IgD-negative memory B cell (primary cell): ENCODE measurements at regions not wholly inside any gene's neighbourhood (a gene's known extent, or its start where the extent isn't known, plus 50 kb on each side); places are given as distances from the start of the nearest gene placed in this dataset.
A peak's percentile ranks its signal among the peaks of the same experiment; 100 is the strongest.

Experiments used
- H3K27ac Mint-ChIP-seq, 3 donors: one replicate each; pipeline ENCODE4 v1.8.0; 2020 to 2022; ENCODE audit warnings: mild to moderate bottlenecking in 3 of 3, mixed read lengths in 3 of 3, moderate library complexity in 1 of 3
- H3K27me3 Mint-ChIP-seq: one replicate; pipeline ENCODE4 v1.8.0; 2021; ENCODE audit warnings: mixed read lengths
- H3K36me3 Mint-ChIP-seq: one replicate; pipeline ENCODE4 v1.8.0; 2020; ENCODE audit warnings: mild to moderate bottlenecking, mixed read lengths
- H3K4me1 Mint-ChIP-seq, 3 donors: one replicate each; pipeline ENCODE4 v1.8.0; 2020 to 2022; ENCODE audit warnings: mixed read lengths in 3 of 3, mild to moderate bottlenecking in 1 of 3
- H3K4me3 Mint-ChIP-seq, 4 donors: one replicate each; pipeline ENCODE4 v1.8.0; 2020 to 2022; ENCODE audit warnings: mild to moderate bottlenecking in 4 of 4, mixed read lengths in 4 of 4, moderate library complexity in 3 of 4
- H3K9me3 Mint-ChIP-seq, 3 donors: one replicate each; pipeline ENCODE4 v1.8.0; 2020 to 2021; ENCODE audit warnings: mixed read lengths in 3 of 3, mild to moderate bottlenecking in 1 of 3

GRCh38 chr9:23162789-23163188, 663.3 kb downstream of the ELAVL2 start:
- Mint-ChIP-seq H3K4me1 (no peaks in the 10 kb centered on the region), H3K36me3 (no peaks in the 10 kb centered on the region), H3K4me3 (no peak overlapping the region), H3K9me3 (peaks cover 4 to 8% (median 6%) of the 10 kb centered on the region in 3 donors), H3K27ac (peak overlapping the region in 1 of 3 donors; percentile 59), H3K27me3 (no peaks in the 10 kb centered on the region)

- no peak overlapping the region for H3K4me3 Mint-ChIP-seq
- no peaks in the 10 kb centered on the region for H3K27me3 Mint-ChIP-seq
- peaks cover 0 to 1% (median 0%) of the 10 kb centered on the region in 3 donors for H3K9me3 Mint-ChIP-seq
- no peaks in the 10 kb centered on the region for H3K4me1 Mint-ChIP-seq
- H3K27ac Mint-ChIP-seq = no peak overlapping the region
- no peaks in the 10 kb centered on the region for H3K36me3 Mint-ChIP-seq
These were observed 654.6 kb downstream of the ELAVL2 start for GRCh38 chr9:23171479-23171878.

DNA sequence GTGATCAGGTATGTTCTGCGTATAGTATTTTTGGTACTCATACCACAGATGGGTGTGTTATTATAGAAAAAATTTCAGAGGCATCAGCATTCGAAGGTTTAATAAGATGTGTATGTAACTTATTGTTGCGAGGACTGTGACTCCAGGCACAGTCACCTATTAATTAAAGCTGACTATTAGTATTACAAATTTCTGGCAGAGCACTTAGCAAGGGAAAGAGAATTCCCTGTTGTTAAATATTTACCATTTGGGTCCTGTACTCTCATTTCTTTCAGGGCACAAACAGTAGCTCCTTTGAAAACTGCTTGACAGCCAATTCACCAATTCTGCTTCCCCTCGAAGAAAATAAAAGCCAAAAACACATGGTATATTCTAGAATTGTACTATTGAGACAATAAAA, 653.8 kb downstream of the ELAVL2 start:
- H3K36me3 Mint-ChIP-seq = no peaks in the 10 kb centered on the region
- no peak overlapping the region for H3K27ac Mint-ChIP-seq
- no peaks in the 10 kb centered on the region for H3K27me3 Mint-ChIP-seq
- H3K4me3 Mint-ChIP-seq = no peak overlapping the region
- no peaks in the 10 kb centered on the region for H3K4me1 Mint-ChIP-seq
- H3K9me3 Mint-ChIP-seq = peaks cover 0 to 2% (median 1%) of the 10 kb centered on the region in 3 donors

- Mint-ChIP-seq H3K27ac (no peak overlapping the region), H3K4me1 (no peaks in the 10 kb centered on the region), H3K27me3 (no peaks in the 10 kb centered on the region), H3K36me3 (no peaks in the 10 kb centered on the region), H3K9me3 (peaks cover 0 to 7% (median 0%) of the 10 kb centered on the region in 3 donors), H3K4me3 (no peak overlapping the region)
These were observed 652.9 kb downstream of the ELAVL2 start for GRCh38 chr9:23172979-23173637.

DNA sequence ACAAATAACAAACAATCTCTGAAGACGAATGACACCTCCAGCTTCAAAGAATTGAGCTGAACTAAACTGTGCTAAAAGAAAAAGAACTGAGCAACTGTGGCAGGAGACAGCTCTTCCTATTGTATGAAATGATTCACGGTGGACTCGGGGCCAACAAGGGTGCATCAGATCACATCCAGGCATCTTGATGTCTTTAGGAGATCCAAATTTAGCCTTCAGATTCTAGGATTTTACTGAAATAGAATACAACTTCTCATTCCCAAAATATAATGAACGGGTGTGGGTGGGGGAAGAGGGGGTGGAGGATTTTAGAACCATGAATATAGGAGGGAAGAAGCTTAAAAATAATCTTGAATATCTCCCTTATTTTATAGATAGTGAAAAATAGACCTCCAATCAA, 631.8 kb downstream of the ELAVL2 start:
- Mint-ChIP-seq H3K4me1 (no peaks in the 10 kb centered on the region), H3K4me3 (no peak overlapping the region), H3K9me3 (peaks cover 0 to 10% (median 7%) of the 10 kb centered on the region in 3 donors), H3K36me3 (no peaks in the 10 kb centered on the region), H3K27ac (no peak overlapping the region), H3K27me3 (no peaks in the 10 kb centered on the region)

GRCh38 chr9:23215688-23216087, 610.4 kb downstream of the ELAVL2 start:
- no peaks in the 10 kb centered on the region for H3K4me1 Mint-ChIP-seq
- no peaks in the 10 kb centered on the region for H3K36me3 Mint-ChIP-seq
- peaks cover 2 to 3% (median 2%) of the 10 kb centered on the region in 3 donors for H3K9me3 Mint-ChIP-seq
- H3K27ac Mint-ChIP-seq = no peak overlapping the region
- no peaks in the 10 kb centered on the region for H3K27me3 Mint-ChIP-seq
- H3K4me3 Mint-ChIP-seq = no peak overlapping the region

DNA sequence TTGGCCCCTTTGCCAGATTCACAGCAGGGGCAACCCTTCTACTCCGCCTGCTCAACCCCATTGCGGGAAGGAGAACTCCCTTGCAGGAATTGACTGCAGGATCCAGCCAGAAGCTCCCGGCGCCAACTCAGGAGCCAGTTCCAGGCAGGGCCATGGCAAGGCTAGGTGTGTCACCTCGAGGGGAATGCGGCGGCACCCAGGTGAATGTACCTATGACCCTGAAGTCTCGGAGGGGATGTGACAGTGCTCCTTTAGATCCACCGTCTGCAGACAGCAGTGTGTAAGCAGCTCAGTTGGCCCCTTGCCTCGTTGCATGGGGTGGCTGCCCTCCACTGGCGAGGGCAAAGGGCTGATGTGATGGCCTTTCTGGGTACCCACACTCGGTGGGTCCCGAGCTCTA, 606.6 kb downstream of the ELAVL2 start:
- H3K4me3 Mint-ChIP-seq = no peak overlapping the region
- no peaks in the 10 kb centered on the region for H3K36me3 Mint-ChIP-seq
- H3K27me3 Mint-ChIP-seq = no peaks in the 10 kb centered on the region
- no peaks in the 10 kb centered on the region for H3K4me1 Mint-ChIP-seq
- H3K27ac Mint-ChIP-seq = no peak overlapping the region
- H3K9me3 Mint-ChIP-seq = peaks cover 0 to 2% (median 2%) of the 10 kb centered on the region in 3 donors

GRCh38 chr9:23220171-23220570, 605.9 kb downstream of the ELAVL2 start:
- H3K27me3 Mint-ChIP-seq = no peaks in the 10 kb centered on the region
- peaks cover 0 to 4% (median 0%) of the 10 kb centered on the region in 3 donors for H3K9me3 Mint-ChIP-seq
- no peaks in the 10 kb centered on the region for H3K4me1 Mint-ChIP-seq
- H3K36me3 Mint-ChIP-seq = no peaks in the 10 kb centered on the region
- no peak overlapping the region for H3K27ac Mint-ChIP-seq
- no peak overlapping the region for H3K4me3 Mint-ChIP-seq

DNA sequence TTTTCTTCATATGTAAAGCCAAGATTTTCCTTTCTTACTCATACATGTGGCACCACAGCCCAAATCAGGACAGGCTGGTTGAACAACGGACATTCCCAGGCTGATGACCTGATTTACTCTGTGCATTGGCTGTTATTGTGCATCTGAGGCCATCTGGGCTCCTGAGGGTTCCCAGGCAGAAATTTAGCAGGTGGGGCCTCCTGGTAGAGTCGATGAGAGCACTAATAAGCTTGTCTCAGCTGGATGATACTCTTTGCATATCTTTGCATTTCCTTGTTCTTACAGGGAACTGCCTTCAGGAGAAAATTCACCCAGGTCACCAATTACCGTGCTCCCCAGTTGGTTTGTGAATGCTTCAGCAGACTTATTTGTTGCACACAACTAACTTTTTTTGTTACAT, 605.1 kb downstream of the ELAVL2 start:
- no peaks in the 10 kb centered on the region for H3K36me3 Mint-ChIP-seq

DNA sequence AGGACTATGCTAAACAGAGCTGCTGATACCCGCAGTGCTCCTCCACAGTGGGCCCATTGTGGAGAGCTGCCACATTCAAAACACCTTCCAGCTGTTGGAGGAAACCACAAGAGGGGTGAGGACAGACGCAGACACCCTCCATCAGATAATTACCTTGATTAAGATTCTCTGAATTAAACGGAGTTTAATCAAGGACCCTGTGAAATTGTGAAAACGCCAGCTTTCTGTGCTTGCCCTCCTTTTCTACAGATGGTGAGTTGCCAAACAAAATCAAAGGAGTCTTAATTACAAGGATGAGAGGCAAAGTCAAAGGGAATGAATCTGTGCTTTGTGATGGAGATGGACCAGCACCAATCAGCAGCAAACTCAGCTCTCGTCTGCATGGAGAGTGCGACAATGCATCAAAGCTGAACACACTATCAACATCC, 596.1 kb downstream of the ELAVL2 start:
- Mint-ChIP-seq H3K4me1 (no peaks in the 10 kb centered on the region), H3K27ac (no peak overlapping the region), H3K27me3 (no peaks in the 10 kb centered on the region)

More for the DNA sequence above, 605.1 kb downstream of the ELAVL2 start:
- Mint-ChIP-seq H3K4me1 (no peaks in the 10 kb centered on the region), H3K27ac (no peak overlapping the region), H3K27me3 (no peaks in the 10 kb centered on the region), H3K4me3 (no peak overlapping the region), H3K9me3 (peaks cover 0 to 4% (median 0%) of the 10 kb centered on the region in 3 donors)

GRCh38 chr9:23232831-23233230, 593.2 kb downstream of the ELAVL2 start:
- H3K4me3 Mint-ChIP-seq = no peak overlapping the region
- no peaks in the 10 kb centered on the region for H3K4me1 Mint-ChIP-seq
- no peaks in the 10 kb centered on the region for H3K27me3 Mint-ChIP-seq
- H3K36me3 Mint-ChIP-seq = no peaks in the 10 kb centered on the region
- H3K27ac Mint-ChIP-seq = no peak overlapping the region
- H3K9me3 Mint-ChIP-seq = peaks cover 2 to 7% (median 3%) of the 10 kb centered on the region in 3 donors

More for the DNA sequence above, 596.1 kb downstream of the ELAVL2 start:
- Mint-ChIP-seq H3K36me3 (no peaks in the 10 kb centered on the region), H3K9me3 (peaks cover 0 to 4% (median 2%) of the 10 kb centered on the region in 3 donors), H3K4me3 (no peak overlapping the region)

GRCh38 chr9:23243523-23243922, 582.5 kb downstream of the ELAVL2 start:
- Mint-ChIP-seq H3K4me3 (no peak overlapping the region), H3K27ac (no peak overlapping the region), H3K4me1 (peaks cover 0 to 1% (median 0%) of the 10 kb centered on the region in 3 donors), H3K9me3 (peaks cover 4 to 23% (median 4%) of the 10 kb centered on the region in 3 donors), H3K27me3 (no peaks in the 10 kb centered on the region), H3K36me3 (no peaks in the 10 kb centered on the region)

DNA sequence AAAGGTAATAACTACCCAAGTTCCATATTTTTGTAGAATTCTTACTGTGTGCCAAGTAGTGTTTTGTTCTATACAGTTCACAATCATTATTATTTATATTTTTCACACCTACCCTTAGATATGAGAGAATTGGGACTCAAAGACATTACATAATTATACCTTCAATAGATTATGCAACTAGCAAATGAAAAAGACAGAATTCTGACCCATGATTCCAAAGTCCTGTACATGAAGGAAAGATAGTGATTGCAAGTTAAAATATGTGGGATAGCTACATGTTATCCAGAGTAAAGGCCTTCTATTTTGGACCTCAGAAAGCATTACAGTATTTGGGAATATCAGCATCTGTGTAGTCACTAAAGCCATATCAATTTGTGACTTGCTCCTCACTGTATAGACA, 581.0 kb downstream of the ELAVL2 start:
- no peak overlapping the region for H3K4me3 Mint-ChIP-seq
- peaks cover 0 to 1% (median 0%) of the 10 kb centered on the region in 3 donors for H3K4me1 Mint-ChIP-seq
- no peaks in the 10 kb centered on the region for H3K36me3 Mint-ChIP-seq
- no peak overlapping the region for H3K27ac Mint-ChIP-seq
- no peaks in the 10 kb centered on the region for H3K27me3 Mint-ChIP-seq
- peaks cover 4 to 16% (median 10%) of the 10 kb centered on the region in 3 donors for H3K9me3 Mint-ChIP-seq

DNA sequence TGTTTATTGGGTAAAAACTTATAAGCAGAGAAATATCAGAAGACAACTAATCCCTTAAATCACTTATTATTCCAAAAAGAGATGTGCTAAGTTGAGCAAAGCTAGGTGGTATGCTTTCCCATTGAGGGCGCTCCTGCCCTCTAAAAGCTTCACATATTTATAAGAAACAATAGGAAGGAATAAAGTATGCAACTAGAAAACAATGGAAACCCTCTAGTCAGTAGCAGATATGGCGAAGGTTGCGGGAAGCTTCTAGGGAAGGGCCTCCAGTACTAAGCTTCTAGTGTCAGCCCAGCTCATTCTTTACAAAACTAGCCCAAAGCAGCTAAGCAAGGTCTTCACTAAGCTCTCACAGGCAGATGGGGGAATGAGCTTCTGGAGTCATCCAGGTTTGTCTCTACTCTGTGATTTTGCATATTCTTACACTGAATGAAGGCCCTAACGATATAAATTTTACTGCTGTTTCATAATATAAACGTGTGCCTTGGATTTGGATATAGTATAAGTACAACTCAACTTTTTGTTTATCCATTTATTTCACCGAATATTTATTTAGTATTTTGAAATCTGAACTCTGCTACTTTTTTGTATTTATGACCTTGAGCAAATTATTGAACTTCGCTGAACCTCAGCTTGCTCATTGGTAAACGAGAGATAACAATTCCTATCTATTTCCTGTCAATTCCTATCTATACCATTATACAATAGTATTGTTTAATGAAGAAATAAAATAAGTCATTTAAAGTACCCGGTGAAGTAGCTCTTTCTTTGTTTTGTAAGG, 571.4 kb downstream of the ELAVL2 start:
- Mint-ChIP-seq H3K4me1 (no peaks in the 10 kb centered on the region), H3K36me3 (no peaks in the 10 kb centered on the region), H3K9me3 (peaks cover 1 to 5% (median 5%) of the 10 kb centered on the region in 3 donors), H3K27me3 (no peaks in the 10 kb centered on the region), H3K27ac (no peak overlapping the region), H3K4me3 (no peak overlapping the region)

- H3K4me3 Mint-ChIP-seq = no peak overlapping the region
- no peaks in the 10 kb centered on the region for H3K36me3 Mint-ChIP-seq
- H3K27ac Mint-ChIP-seq = no peak overlapping the region
- H3K27me3 Mint-ChIP-seq = no peaks in the 10 kb centered on the region
- no peaks in the 10 kb centered on the region for H3K4me1 Mint-ChIP-seq
- peaks cover 1 to 6% (median 3%) of the 10 kb centered on the region in 3 donors for H3K9me3 Mint-ChIP-seq
These were observed 570.7 kb downstream of the ELAVL2 start for GRCh38 chr9:23255346-23255745.
